VCaP (cell line): ENCODE measurements at regions not wholly inside any gene's neighbourhood (a gene's known extent, or its start where the extent isn't known, plus 50 kb on each side); places are given as distances from the start of the nearest gene placed in this dataset.

Experiments
- H3K27ac ChIP-seq: fragments of 450-650 bp; 2 replicates; pipeline ENCODE4 v1.5.1; 2017
- TF ChIP-seq, protein P1 (sequence below): fragments of 450-650 bp; conservative IDR thresholded peaks from 2 replicates; pipeline ENCODE4 v1.5.1; 2017; ENCODE audit warnings: mild to moderate bottlenecking, moderate library complexity

GRCh38 chr2:58731488-58731869, 490.4 kb upstream of the FANCL start:
- H3K27ac ChIP-seq = peak overlapping the region; percentile 64
- TF ChIP-seq, protein P1, sequence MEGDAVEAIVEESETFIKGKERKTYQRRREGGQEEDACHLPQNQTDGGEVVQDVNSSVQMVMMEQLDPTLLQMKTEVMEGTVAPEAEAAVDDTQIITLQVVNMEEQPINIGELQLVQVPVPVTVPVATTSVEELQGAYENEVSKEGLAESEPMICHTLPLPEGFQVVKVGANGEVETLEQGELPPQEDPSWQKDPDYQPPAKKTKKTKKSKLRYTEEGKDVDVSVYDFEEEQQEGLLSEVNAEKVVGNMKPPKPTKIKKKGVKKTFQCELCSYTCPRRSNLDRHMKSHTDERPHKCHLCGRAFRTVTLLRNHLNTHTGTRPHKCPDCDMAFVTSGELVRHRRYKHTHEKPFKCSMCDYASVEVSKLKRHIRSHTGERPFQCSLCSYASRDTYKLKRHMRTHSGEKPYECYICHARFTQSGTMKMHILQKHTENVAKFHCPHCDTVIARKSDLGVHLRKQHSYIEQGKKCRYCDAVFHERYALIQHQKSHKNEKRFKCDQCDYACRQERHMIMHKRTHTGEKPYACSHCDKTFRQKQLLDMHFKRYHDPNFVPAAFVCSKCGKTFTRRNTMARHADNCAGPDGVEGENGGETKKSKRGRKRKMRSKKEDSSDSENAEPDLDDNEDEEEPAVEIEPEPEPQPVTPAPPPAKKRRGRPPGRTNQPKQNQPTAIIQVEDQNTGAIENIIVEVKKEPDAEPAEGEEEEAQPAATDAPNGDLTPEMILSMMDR = no peak

GRCh38 chr2:58730764-58731487, 489.8 kb upstream of the FANCL start:
- peak overlapping the region; percentile 64 for H3K27ac ChIP-seq
- TF ChIP-seq, protein P1 = no peak

- no peak overlapping the region for H3K27ac ChIP-seq
- TF ChIP-seq, protein P1 = no peak; the same call in 1 of the 2 replicates
Observed at GRCh38 chr2:58727981-58728656, 487.0 kb upstream of the FANCL start.

DNA sequence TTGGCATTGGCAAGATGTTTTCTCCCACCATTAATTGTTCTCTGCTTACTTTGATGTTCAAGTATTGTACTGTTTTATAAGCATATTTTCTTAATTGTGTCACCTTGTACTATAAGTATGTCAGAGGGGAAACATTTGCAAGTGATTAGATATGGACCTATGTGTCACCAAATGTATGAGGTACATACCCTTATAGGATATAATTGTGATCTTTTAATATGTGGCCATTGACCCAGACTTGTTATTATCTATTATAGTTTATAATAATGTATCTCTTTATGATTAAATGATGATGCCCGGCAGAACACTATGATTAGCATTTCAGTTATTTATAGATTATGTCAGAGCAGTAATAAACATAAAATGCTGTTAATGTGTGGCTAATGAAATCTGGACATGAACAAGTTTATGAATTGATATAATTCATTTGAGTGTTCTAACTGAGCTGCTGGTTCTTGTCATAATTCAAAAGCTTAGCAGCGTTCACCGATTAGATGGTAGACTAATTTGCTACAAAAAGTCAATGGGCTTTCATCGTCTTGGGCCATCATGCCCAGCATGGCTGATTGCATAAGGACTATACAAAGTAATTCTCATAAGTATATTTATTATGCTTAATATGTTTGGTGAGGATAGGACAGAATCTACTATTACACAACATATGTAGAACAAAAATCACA, 480.9 kb upstream of the FANCL start:
- TF ChIP-seq, protein P1 = no peak
- no peak overlapping the region; the same call in 1 of the 2 replicates for H3K27ac ChIP-seq

- no peak overlapping the region; the same call in 1 of the 2 replicates for H3K27ac ChIP-seq
- TF ChIP-seq, protein P1 = no peak
Observed at GRCh38 chr2:58720770-58721697, 479.9 kb upstream of the FANCL start.

DNA sequence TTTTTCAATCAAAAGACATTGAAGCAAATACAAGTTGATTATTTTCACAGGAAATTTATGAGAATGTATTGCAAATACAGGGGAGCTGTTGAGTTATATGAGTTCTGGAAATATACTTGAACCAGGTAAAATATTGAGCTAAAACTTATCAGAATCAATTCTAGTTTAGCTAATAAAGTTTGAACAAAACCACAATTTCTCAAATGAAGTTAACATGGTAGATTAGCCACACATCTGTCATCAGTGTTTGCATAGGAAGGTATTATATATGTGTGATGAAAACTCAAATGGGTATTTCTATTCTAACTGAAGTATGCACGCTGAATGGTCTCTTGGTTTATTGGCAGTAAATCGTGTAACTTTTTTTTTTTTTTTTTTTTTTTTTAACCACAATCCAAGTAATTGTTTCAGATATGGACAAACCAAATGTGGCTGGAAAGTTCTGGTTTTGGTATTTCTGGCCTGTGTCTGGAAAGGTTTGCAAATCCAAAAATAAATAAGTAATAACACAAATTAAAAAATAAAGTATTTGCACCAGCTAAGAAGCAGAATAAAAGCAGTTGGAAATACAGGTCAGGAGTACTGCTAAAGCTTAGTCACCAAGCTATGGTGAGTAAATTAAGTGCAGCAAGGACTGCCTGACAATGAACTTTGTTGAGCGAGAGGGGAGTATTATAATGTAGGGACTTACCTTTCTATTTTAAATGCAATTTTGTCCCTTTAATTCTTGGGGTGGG, 479.1 kb upstream of the FANCL start:
- no peak overlapping the region for H3K27ac ChIP-seq
- TF ChIP-seq, protein P1 = no peak
